ENCODE measurements at regions not wholly inside any gene's neighbourhood (a gene's known extent, or its start where the extent isn't known, plus 50 kb on each side); places are given as distances from the start of the nearest gene placed in this dataset.

DNA sequence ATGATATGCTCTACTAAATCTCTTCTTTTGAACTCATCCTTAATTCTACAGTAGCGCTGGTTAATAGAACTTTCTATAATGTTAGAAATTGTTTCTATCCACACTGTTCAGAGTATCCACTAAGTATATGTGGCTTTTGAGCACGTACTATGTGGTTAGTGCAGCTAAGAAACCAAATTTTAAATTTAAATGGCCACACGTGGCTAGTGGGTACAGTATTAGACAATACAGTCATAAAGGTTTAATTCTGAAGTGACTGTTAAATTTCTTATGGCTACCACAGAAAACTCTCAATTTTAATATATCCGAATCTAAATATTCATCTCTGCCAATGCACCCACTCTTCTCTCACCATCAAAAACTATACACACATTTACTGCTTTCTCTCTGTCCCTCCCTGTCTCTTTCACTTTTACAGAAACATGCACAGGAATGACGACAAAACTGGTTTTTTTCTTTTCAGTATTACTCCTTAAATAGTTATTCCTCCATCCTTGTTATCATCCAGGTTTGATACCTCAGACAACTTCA lies 583.9 kb downstream of the KCTD8 start:
- H3K9me3 ChIP-seq (ENCODE audit: control insufficient read depth, low read length), result peaks cover 3% of the 10 kb centered on the region
- intact Hi-C loops (cut with DNase I), result loop anchor here in 1 of 2 donors (10.0 kb wide), 1 partner anchor 1320 kb away; no protein-coding TSS in a partner anchor
- no peaks in the 10 kb centered on the region for H3K4me1 ChIP-seq (ENCODE audit: control insufficient read depth in 1 of 2, insufficient read depth in 2 of 2, low read length in 2 of 2)

GRCh38 chr4:43867908-43868307 lies 580.7 kb downstream of the KCTD8 start:
- H3K27ac ChIP-seq (ENCODE audit: low read depth in 1 of 2, low read length in 2 of 2), result no peak overlapping the region
- WGBS, 2 donors, result 71 to 75% methylated on average over 2 of the region's 2 CpGs
- intact Hi-C loops (cut with DNase I), result loop anchor here in 1 of 2 donors (10.0 kb wide), 1 partner anchor 1323 kb away; no protein-coding TSS in a partner anchor
- no peak overlapping the region for H3K4me3 ChIP-seq (ENCODE audit: low read length in 2 of 2)
- H3K9me3 ChIP-seq (ENCODE audit: control insufficient read depth, low read length), result peaks cover 3% of the 10 kb centered on the region
- H3K4me1 ChIP-seq (ENCODE audit: control insufficient read depth in 1 of 2, insufficient read depth in 2 of 2, low read length in 2 of 2), result no peaks in the 10 kb centered on the region
- H3K27me3 ChIP-seq (ENCODE audit: control insufficient read depth in 1 of 2, insufficient read depth in 2 of 2, low read length in 1 of 2), result no peaks in the 10 kb centered on the region
- no peak for DNase-seq
- H3K36me3 ChIP-seq (ENCODE audit: control insufficient read depth in 1 of 2, insufficient read depth in 2 of 2, low read length in 1 of 2), result no peaks in the 10 kb centered on the region
- no peak for ATAC-seq (ENCODE audit: low FRiP score)

More for the DNA sequence above, 583.9 kb downstream of the KCTD8 start:
- ATAC-seq (ENCODE audit: low FRiP score) (no peak), DNase-seq (no peak)
- Histone ChIP-seq H3K27me3 (ENCODE audit: control insufficient read depth in 1 of 2, insufficient read depth in 2 of 2, low read length in 1 of 2) (no peaks in the 10 kb centered on the region), H3K36me3 (ENCODE audit: control insufficient read depth in 1 of 2, insufficient read depth in 2 of 2, low read length in 1 of 2) (no peaks in the 10 kb centered on the region), H3K27ac (ENCODE audit: low read depth in 1 of 2, low read length in 2 of 2) (no peak overlapping the region), H3K4me3 (ENCODE audit: low read length in 2 of 2) (no peak overlapping the region)
- 77 to 86% methylated on average over 5 of the region's 5 CpGs for WGBS, 2 donors

DNA sequence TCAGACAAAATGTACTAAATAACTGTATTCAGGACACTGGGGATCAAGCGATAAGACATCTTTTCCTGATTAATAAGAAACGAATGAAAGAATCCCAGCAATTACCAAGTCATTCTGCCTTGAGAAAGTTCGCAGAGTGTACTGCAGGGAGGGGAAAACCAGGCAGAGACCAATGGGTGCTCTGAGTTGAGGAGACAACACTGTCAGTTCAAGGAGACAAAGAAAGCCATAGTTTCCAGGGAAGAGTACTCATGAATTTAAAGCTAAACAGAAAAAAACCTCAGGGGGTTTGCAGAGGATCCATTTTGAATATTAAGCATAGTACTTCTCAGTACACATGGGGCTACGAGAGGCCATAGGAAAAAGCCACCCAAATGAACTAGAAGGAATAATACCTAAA lies 573.0 kb downstream of the KCTD8 start:
- H3K36me3 ChIP-seq (ENCODE audit: control insufficient read depth in 1 of 2, insufficient read depth in 2 of 2, low read length in 1 of 2), result no peaks in the 10 kb centered on the region
- DNase-seq, result no peak
- H3K9me3 ChIP-seq (ENCODE audit: control insufficient read depth, low read length), result no peaks in the 10 kb centered on the region
- no peak overlapping the region for H3K27ac ChIP-seq (ENCODE audit: low read depth in 1 of 2, low read length in 2 of 2)
- no peaks in the 10 kb centered on the region for H3K27me3 ChIP-seq (ENCODE audit: control insufficient read depth in 1 of 2, insufficient read depth in 2 of 2, low read length in 1 of 2)
- H3K4me3 ChIP-seq (ENCODE audit: low read length in 2 of 2), result no peak overlapping the region
- intact Hi-C loops (cut with DNase I), result no loop called here
- ATAC-seq (ENCODE audit: low FRiP score), result no peak
- no peaks in the 10 kb centered on the region for H3K4me1 ChIP-seq (ENCODE audit: control insufficient read depth in 1 of 2, insufficient read depth in 2 of 2, low read length in 2 of 2)
- 77 to 81% methylated on average over 4 of the region's 4 CpGs for WGBS, 2 donors

DNA sequence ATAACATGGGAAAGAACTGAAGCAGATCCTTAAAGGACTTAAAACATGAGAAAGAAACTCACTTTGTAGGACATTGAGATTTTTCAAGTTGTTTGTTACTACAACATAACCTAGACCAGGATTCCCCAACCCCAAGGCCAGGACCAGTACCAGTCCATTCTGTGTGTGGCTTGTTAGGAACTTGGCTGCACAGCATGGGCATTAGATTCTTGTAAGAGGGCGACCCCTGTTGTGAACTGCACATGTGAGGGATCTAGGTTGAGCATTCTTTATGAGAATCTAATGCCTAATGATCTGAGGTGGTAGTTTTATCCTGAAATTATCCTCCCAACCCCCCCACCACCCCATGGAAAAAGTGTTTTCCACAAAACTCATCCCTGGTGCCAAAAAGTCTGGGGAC lies 566.1 kb downstream of the KCTD8 start:
- WGBS, 2 donors, result 79% methylated on average over 1 of the region's 1 CpG
- no peaks in the 10 kb centered on the region for H3K4me1 ChIP-seq (ENCODE audit: control insufficient read depth in 1 of 2, insufficient read depth in 2 of 2, low read length in 2 of 2)
- no peaks in the 10 kb centered on the region for H3K27me3 ChIP-seq (ENCODE audit: control insufficient read depth in 1 of 2, insufficient read depth in 2 of 2, low read length in 1 of 2)
- H3K9me3 ChIP-seq (ENCODE audit: control insufficient read depth, low read length), result no peaks in the 10 kb centered on the region
- H3K4me3 ChIP-seq (ENCODE audit: low read length in 2 of 2), result no peak overlapping the region
- intact Hi-C loops (cut with DNase I), result no loop called here
- DNase-seq, result no peak
- ATAC-seq (ENCODE audit: low FRiP score), result no peak
- H3K36me3 ChIP-seq (ENCODE audit: control insufficient read depth in 1 of 2, insufficient read depth in 2 of 2, low read length in 1 of 2), result no peaks in the 10 kb centered on the region
- H3K27ac ChIP-seq (ENCODE audit: low read depth in 1 of 2, low read length in 2 of 2), result no peak overlapping the region

- no peaks in the 10 kb centered on the region for H3K4me1 ChIP-seq (ENCODE audit: control insufficient read depth in 1 of 2, insufficient read depth in 2 of 2, low read length in 2 of 2)
- DNase-seq (no peak), ATAC-seq (ENCODE audit: low FRiP score) (no peak)
- no peak overlapping the region for H3K4me3 ChIP-seq (ENCODE audit: low read length in 2 of 2)
- H3K36me3 ChIP-seq (ENCODE audit: control insufficient read depth in 1 of 2, insufficient read depth in 2 of 2, low read length in 1 of 2), result no peaks in the 10 kb centered on the region
- H3K27ac ChIP-seq (ENCODE audit: low read depth in 1 of 2, low read length in 2 of 2), result no peak overlapping the region
- H3K27me3 ChIP-seq (ENCODE audit: control insufficient read depth in 1 of 2, insufficient read depth in 2 of 2, low read length in 1 of 2), result no peaks in the 10 kb centered on the region
- no peaks in the 10 kb centered on the region for H3K9me3 ChIP-seq (ENCODE audit: control insufficient read depth, low read length)
- intact Hi-C loops (cut with DNase I), result no loop called here
- 82% methylated on average over 3 of the region's 3 CpGs for WGBS, 2 donors
These were observed 562.4 kb downstream of the KCTD8 start for GRCh38 chr4:43886196-43886595.

GRCh38 chr4:43898836-43899235 lies 549.8 kb downstream of the KCTD8 start:
- no peak overlapping the region for H3K27ac ChIP-seq (ENCODE audit: low read depth in 1 of 2, low read length in 2 of 2)
- no peak for ATAC-seq (ENCODE audit: low FRiP score)
- H3K9me3 ChIP-seq (ENCODE audit: control insufficient read depth, low read length), result peaks cover 2% of the 10 kb centered on the region
- WGBS, 2 donors, result 93 to 94% methylated on average over 15 of the region's 15 CpGs
- H3K36me3 ChIP-seq (ENCODE audit: control insufficient read depth in 1 of 2, insufficient read depth in 2 of 2, low read length in 1 of 2), result no peaks in the 10 kb centered on the region
- no peaks in the 10 kb centered on the region for H3K27me3 ChIP-seq (ENCODE audit: control insufficient read depth in 1 of 2, insufficient read depth in 2 of 2, low read length in 1 of 2)
- intact Hi-C loops (cut with DNase I), result no loop called here
- no peak overlapping the region for H3K4me3 ChIP-seq (ENCODE audit: low read length in 2 of 2)
- DNase-seq, result no peak
- H3K4me1 ChIP-seq (ENCODE audit: control insufficient read depth in 1 of 2, insufficient read depth in 2 of 2, low read length in 2 of 2), result no peaks in the 10 kb centered on the region

GRCh38 chr4:43903456-43903855 lies 545.2 kb downstream of the KCTD8 start:
- 94 to 95% methylated on average over 4 of the region's 4 CpGs for WGBS, 2 donors
- Histone ChIP-seq H3K27ac (ENCODE audit: low read depth in 1 of 2, low read length in 2 of 2) (no peak overlapping the region), H3K9me3 (ENCODE audit: control insufficient read depth, low read length) (peaks cover 2% of the 10 kb centered on the region), H3K4me3 (ENCODE audit: low read length in 2 of 2) (no peak overlapping the region), H3K4me1 (ENCODE audit: control insufficient read depth in 1 of 2, insufficient read depth in 2 of 2, low read length in 2 of 2) (no peaks in the 10 kb centered on the region), H3K27me3 (ENCODE audit: control insufficient read depth in 1 of 2, insufficient read depth in 2 of 2, low read length in 1 of 2) (no peaks in the 10 kb centered on the region), H3K36me3 (ENCODE audit: control insufficient read depth in 1 of 2, insufficient read depth in 2 of 2, low read length in 1 of 2) (no peaks in the 10 kb centered on the region)
- intact Hi-C loops (cut with DNase I), result no loop called here
- DNase-seq (no peak), ATAC-seq (ENCODE audit: low FRiP score) (no peak)

DNA sequence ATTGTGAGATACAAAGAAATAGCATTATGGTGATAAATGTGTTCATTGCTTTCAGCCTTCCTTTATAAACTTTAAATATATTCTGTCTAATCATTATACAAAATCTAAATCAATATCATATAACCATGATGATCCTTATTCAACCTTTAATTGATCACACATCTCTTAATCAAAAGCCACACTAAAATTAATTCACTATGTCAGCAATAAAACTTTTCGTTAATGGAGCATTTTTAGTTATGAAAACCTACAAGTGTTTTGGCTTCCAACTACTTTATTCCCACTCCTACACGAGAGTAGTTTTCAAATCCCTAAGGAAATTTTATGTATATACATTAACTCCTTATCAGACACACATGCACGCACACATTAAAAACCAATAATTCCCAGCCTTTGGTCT lies 530.2 kb downstream of the KCTD8 start:
- H3K36me3 ChIP-seq (ENCODE audit: control insufficient read depth in 1 of 2, insufficient read depth in 2 of 2, low read length in 1 of 2), result no peaks in the 10 kb centered on the region
- WGBS, 2 donors, result 15 to 27% methylated on average over 3 of the region's 3 CpGs
- intact Hi-C loops (cut with DNase I), result no loop called here

GRCh38 chr4:43932448-43932847 lies 516.2 kb downstream of the KCTD8 start:
- intact Hi-C loops (cut with DNase I), result no loop called here

More for the DNA sequence above, 530.2 kb downstream of the KCTD8 start:
- Histone ChIP-seq H3K27me3 (ENCODE audit: control insufficient read depth in 1 of 2, insufficient read depth in 2 of 2, low read length in 1 of 2) (no peaks in the 10 kb centered on the region), H3K27ac (ENCODE audit: low read depth in 1 of 2, low read length in 2 of 2) (no peak overlapping the region), H3K4me3 (ENCODE audit: low read length in 2 of 2) (no peak overlapping the region), H3K9me3 (ENCODE audit: control insufficient read depth, low read length) (peaks cover 1% of the 10 kb centered on the region), H3K4me1 (ENCODE audit: control insufficient read depth in 1 of 2, insufficient read depth in 2 of 2, low read length in 2 of 2) (no peaks in the 10 kb centered on the region)
- DNase-seq (no peak), ATAC-seq (ENCODE audit: low FRiP score) (no peak)

More at GRCh38 chr4:43932448-43932847, 516.2 kb downstream of the KCTD8 start:
- Histone ChIP-seq H3K36me3 (ENCODE audit: control insufficient read depth in 1 of 2, insufficient read depth in 2 of 2, low read length in 1 of 2) (no peaks in the 10 kb centered on the region), H3K27me3 (ENCODE audit: control insufficient read depth in 1 of 2, insufficient read depth in 2 of 2, low read length in 1 of 2) (no peaks in the 10 kb centered on the region), H3K4me3 (ENCODE audit: low read length in 2 of 2) (no peak overlapping the region), H3K27ac (ENCODE audit: low read depth in 1 of 2, low read length in 2 of 2) (no peak overlapping the region), H3K4me1 (ENCODE audit: control insufficient read depth in 1 of 2, insufficient read depth in 2 of 2, low read length in 2 of 2) (no peaks in the 10 kb centered on the region), H3K9me3 (ENCODE audit: control insufficient read depth, low read length) (no peaks in the 10 kb centered on the region)
- 24 to 37% methylated on average over 2 of the region's 2 CpGs for WGBS, 2 donors
- DNase-seq (no peak), ATAC-seq (ENCODE audit: low FRiP score) (no peak)

Measured in aorta (tissue), 5 donors.